ENCODE measurements at regions not wholly inside any gene's neighbourhood (a gene's known extent, or its start where the extent isn't known, plus 50 kb on each side); places are given as distances from the start of the nearest gene placed in this dataset.

GRCh38 chr5:155068616-155069100, 55.1 kb downstream of the KIF4B start (continued):
- TF ChIP-seq CHD7 (IDR thresholded peaks at IDR 0.05; ENCODE audit: insufficient replicate concordance, low read length) (no peak), RAD21 (IDR thresholded peaks at IDR 0.05 in 1 of 2, conservative IDR thresholded peaks at IDR 0.05 in 1 of 2; ENCODE audit: low read depth in 2 of 2, low read length in 2 of 2) (no peak)

All from H1 (cell line).